HCT116 (cell line): ENCODE measurements at regions not wholly inside any gene's neighbourhood (a gene's known extent, or its start where the extent isn't known, plus 50 kb on each side); places are given as distances from the start of the nearest gene placed in this dataset.

Source experiments
- CTCF ChIP-seq, 3 experiments: fragments of 200-600 bp in 1 of 3; sonication (generic) in 1 of 3; IDR thresholded peaks in 2 of 3; conservative IDR thresholded peaks in 1 of 3; 2 replicates each; pipeline ENCODE4 v1.5.1; 2012 to 2017; ENCODE audit warnings: low read depth in 2 of 3, low read length in 2 of 3, antibody characterized with exemption in 1 of 3, borderline replicate concordance in 1 of 3, control low read depth in 1 of 3, mild to moderate bottlenecking in 1 of 3, mixed read lengths in 1 of 3, mixed run types in 1 of 3, moderate library complexity in 1 of 3; ENCODE audit not compliant: insufficient read depth in 1 of 3
- EZH2 ChIP-seq: fragments of 200-600 bp; sonication (generic); IDR thresholded peaks from 2 replicates; pipeline ENCODE4 v1.6.1; 2017; ENCODE audit warnings: antibody characterized with exemption, mixed run types
- MAX ChIP-seq: IDR thresholded peaks from 2 replicates; pipeline ENCODE4 v1.6.1; 2012
- SP1 ChIP-seq: IDR thresholded peaks from 2 replicates; pipeline ENCODE4 v1.6.1; 2012; ENCODE audit warnings: low read depth

GRCh38 chr5:85769347-85769746 lies 848.4 kb upstream of the COX7C start:
- TF ChIP-seq SP1, result no peak
- no peak for TF ChIP-seq CTCF (IDR thresholded peaks at IDR 0.05 in 2 of 3, conservative IDR thresholded peaks at IDR 0.05 in 1 of 3; ENCODE audit: borderline replicate concordance in 1 of 3, insufficient read depth in 1 of 3, low read depth in 2 of 3, low read length in 2 of 3)
- TF ChIP-seq MAX, result no peak
- TF ChIP-seq EZH2, result no peak
